Testis (tissue), 2 donors: ENCODE measurements at regions not wholly inside any gene's neighbourhood (a gene's known extent, or its start where the extent isn't known, plus 50 kb on each side); places are given as distances from the start of the nearest gene placed in this dataset.

ENCODE experiments used
- DNase-seq: peaks from one replicate; pipeline ENCODE4 v3.0.0-alpha.2; 2019
- H3K27ac ChIP-seq, 2 donors: fragments of 200-600 bp; sonication (generic); one replicate each; pipeline ENCODE4 v1.5.1; 2019
- H3K27me3 ChIP-seq: fragments of 200-600 bp; sonication (generic); one replicate; pipeline ENCODE4 v1.5.1; 2019
- H3K36me3 ChIP-seq: fragments of 200-600 bp; sonication (generic); one replicate; pipeline ENCODE4 v1.5.1; 2017; ENCODE audit warnings: low read depth; ENCODE audit errors: missing control alignments
- H3K4me1 ChIP-seq: fragments of 200-600 bp; sonication (generic); one replicate; pipeline ENCODE4 v1.5.1; 2019
- H3K4me3 ChIP-seq, 2 donors: fragments of 200-600 bp; sonication (generic); one replicate each; pipeline ENCODE4 v1.5.1; 2017 to 2019
- H3K9me3 ChIP-seq: fragments of 200-600 bp; sonication (generic); one replicate; pipeline ENCODE4 v1.5.1; 2017
- CTCF ChIP-seq, 3 experiments: fragments of 450-650 bp in 2 of 3; fragments of 200-600 bp in 1 of 3; sonication (generic) in 1 of 3; IDR thresholded peaks; one replicate each; pipeline ENCODE4 v1.5.1; 2016 to 2019; ENCODE audit warnings: antibody characterized with exemption in 3 of 3, mild to moderate bottlenecking in 2 of 3, moderate library complexity in 1 of 3
- POLR2A ChIP-seq: fragments of 450-650 bp; IDR thresholded peaks from one replicate; pipeline ENCODE4 v1.6.1; 2017; ENCODE audit warnings: antibody characterized with exemption, mild to moderate bottlenecking, moderate library complexity
- WGBS, 2 donors: methylation state at CpG; one replicate each; pipeline ENCODE4 v1.1.5; 2018; 5-methylcytosine and 5-hydroxymethylcytosine counted together
- intact Hi-C: fragments of 100-400 bp; cut with DNase I; formaldehyde crosslinking; loops from one replicate; pipeline ENCODE4 v1.15.1; 2023; ENCODE audit warnings: low total_unique reads

- 14 to 17% methylated on average over 1 of the region's 1 CpG for WGBS, 2 donors
- no peaks in the 10 kb centered on the region for H3K27me3 ChIP-seq
Measured at GRCh38 chr5:4079831-4080230, 484.2 kb downstream of the IRX1 start.

GRCh38 chr5:4080370-4080769, 484.7 kb downstream of the IRX1 start:
- no peak for DNase-seq
- no peaks in the 10 kb centered on the region for H3K27me3 ChIP-seq
- no peaks in the 10 kb centered on the region for H3K4me1 ChIP-seq
- intact Hi-C loops, result no loop called here
- no peaks in the 10 kb centered on the region for H3K9me3 ChIP-seq
- 83 to 85% methylated on average over 2 to 3 of the region's 3 CpGs for WGBS, 2 donors
- TF ChIP-seq POLR2A (no peak), CTCF (IDR thresholded peaks at IDR 0.05) (no peak)
- H3K36me3 ChIP-seq, result no peaks in the 10 kb centered on the region
- no peak overlapping the region for H3K4me3 ChIP-seq
- no peak overlapping the region for H3K27ac ChIP-seq

More at GRCh38 chr5:4079831-4080230, 484.2 kb downstream of the IRX1 start:
- DNase-seq, result no peak
- no peak overlapping the region for H3K27ac ChIP-seq
- TF ChIP-seq POLR2A (no peak), CTCF (IDR thresholded peaks at IDR 0.05) (no peak)
- intact Hi-C loops, result no loop called here
- H3K9me3 ChIP-seq, result no peaks in the 10 kb centered on the region
- H3K4me1 ChIP-seq, result no peaks in the 10 kb centered on the region
- no peaks in the 10 kb centered on the region for H3K36me3 ChIP-seq
- H3K4me3 ChIP-seq, result no peak overlapping the region

- no peaks in the 10 kb centered on the region for H3K27me3 ChIP-seq
- no peaks in the 10 kb centered on the region for H3K4me1 ChIP-seq
- DNase-seq, result no peak
- WGBS, 2 donors, result 87 to 90% methylated on average over 5 of the region's 5 CpGs
- H3K36me3 ChIP-seq, result no peaks in the 10 kb centered on the region
- H3K4me3 ChIP-seq, result no peak overlapping the region
- H3K9me3 ChIP-seq, result no peaks in the 10 kb centered on the region
- TF ChIP-seq POLR2A (no peak), CTCF (IDR thresholded peaks at IDR 0.05) (no peak)
- intact Hi-C loops, result no loop called here
- no peak overlapping the region for H3K27ac ChIP-seq
Measured at GRCh38 chr5:4081059-4081458, 485.4 kb downstream of the IRX1 start.

- TF ChIP-seq CTCF (IDR thresholded peaks at IDR 0.05) (no peak), POLR2A (no peak)
- 54 to 88% methylated on average over 5 of the region's 5 CpGs for WGBS, 2 donors
- Histone ChIP-seq H3K36me3 (no peaks in the 10 kb centered on the region), H3K9me3 (no peaks in the 10 kb centered on the region), H3K4me3 (no peak overlapping the region), H3K27me3 (no peaks in the 10 kb centered on the region), H3K4me1 (no peaks in the 10 kb centered on the region), H3K27ac (no peak overlapping the region)
- no peak for DNase-seq
- intact Hi-C loops, result no loop called here
Measured at GRCh38 chr5:4081466-4081865, 485.8 kb downstream of the IRX1 start.

DNA sequence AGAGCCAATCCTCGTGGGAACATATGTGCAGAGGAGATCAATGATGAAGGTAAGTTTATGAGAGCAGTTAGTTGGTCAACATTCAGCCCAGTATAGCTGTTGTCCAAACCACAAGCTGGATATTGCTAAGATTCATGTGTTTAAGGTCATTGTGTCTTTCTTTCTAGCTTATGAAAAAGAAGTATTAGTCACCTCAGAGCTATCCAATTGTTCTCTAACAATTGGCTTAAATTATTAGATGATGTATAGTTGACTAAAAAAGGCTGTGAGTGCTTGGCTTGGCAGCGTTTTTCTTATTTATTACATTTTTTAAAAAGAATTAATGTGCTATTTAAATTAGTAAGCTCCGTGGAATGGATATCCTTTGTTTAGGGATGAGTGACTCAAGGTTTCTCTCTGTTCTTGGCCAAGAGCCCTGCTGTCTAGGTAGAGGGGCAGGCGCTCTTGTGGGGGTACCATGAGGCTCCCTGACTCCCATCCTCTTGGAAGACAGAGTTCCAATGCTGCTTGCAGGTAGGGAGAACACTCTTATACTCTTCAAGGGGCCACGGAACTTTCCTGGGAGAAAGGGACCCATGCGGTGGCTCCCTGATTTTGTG, 487.4 kb downstream of the IRX1 start:
- no peak for DNase-seq
- H3K9me3 ChIP-seq, result no peaks in the 10 kb centered on the region
- WGBS, 2 donors, result 79 to 81% methylated on average over 6 of the region's 6 CpGs
- H3K36me3 ChIP-seq, result no peaks in the 10 kb centered on the region
- no peak overlapping the region for H3K4me3 ChIP-seq
- H3K27ac ChIP-seq, result no peak overlapping the region
- no peaks in the 10 kb centered on the region for H3K4me1 ChIP-seq
- intact Hi-C loops, result no loop called here
- no peaks in the 10 kb centered on the region for H3K27me3 ChIP-seq
- TF ChIP-seq CTCF (IDR thresholded peaks at IDR 0.05), result no peak
